OCI-LY1 (cell line): ENCODE measurements at regions not wholly inside any gene's neighbourhood (a gene's known extent, or its start where the extent isn't known, plus 50 kb on each side); places are given as distances from the start of the nearest gene placed in this dataset.

Experiments
- EZH2 ChIP-seq: fragments of 200-600 bp; sonication (generic), shearing (Covaris generic); IDR thresholded peaks from 2 replicates; pipeline ENCODE4 v1.8.0; 2017; ENCODE audit warnings: borderline replicate concordance, mixed run types, mild to moderate bottlenecking, antibody characterized with exemption, low read length, moderate library complexity, mixed read lengths
- TF ChIP-seq, protein P1 (sequence below): fragments of 200-600 bp; sonication (generic), shearing (Covaris generic); IDR thresholded peaks from 2 replicates; pipeline ENCODE4 v1.5.1; 2017; ENCODE audit warnings: mild to moderate bottlenecking, antibody characterized with exemption, low read length, moderate library complexity, mixed read lengths

DNA sequence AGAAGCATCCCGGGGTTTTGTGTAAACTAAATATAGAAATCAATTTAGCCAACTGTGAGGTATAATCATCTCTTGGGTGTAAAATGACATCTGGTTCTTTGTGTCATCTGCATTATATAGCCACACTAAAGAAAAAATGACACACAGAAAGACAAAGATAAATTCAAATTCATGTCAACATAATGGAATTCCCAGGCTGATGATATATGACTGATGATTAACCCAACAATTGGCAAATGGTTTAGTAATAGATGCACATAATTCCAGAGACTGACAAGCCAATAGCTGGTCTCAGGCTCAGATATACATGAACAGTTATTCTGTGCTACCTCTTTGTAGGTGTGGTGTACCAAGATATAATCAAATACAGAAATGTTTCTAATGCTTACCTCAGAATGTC lies 375.4 kb upstream of the PITX2 start:
- TF ChIP-seq EZH2 = no peak
- TF ChIP-seq, protein P1, sequence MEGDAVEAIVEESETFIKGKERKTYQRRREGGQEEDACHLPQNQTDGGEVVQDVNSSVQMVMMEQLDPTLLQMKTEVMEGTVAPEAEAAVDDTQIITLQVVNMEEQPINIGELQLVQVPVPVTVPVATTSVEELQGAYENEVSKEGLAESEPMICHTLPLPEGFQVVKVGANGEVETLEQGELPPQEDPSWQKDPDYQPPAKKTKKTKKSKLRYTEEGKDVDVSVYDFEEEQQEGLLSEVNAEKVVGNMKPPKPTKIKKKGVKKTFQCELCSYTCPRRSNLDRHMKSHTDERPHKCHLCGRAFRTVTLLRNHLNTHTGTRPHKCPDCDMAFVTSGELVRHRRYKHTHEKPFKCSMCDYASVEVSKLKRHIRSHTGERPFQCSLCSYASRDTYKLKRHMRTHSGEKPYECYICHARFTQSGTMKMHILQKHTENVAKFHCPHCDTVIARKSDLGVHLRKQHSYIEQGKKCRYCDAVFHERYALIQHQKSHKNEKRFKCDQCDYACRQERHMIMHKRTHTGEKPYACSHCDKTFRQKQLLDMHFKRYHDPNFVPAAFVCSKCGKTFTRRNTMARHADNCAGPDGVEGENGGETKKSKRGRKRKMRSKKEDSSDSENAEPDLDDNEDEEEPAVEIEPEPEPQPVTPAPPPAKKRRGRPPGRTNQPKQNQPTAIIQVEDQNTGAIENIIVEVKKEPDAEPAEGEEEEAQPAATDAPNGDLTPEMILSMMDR = no peak
